Stomach (tissue), 8 donors: ENCODE measurements at regions not wholly inside any gene's neighbourhood (a gene's known extent, or its start where the extent isn't known, plus 50 kb on each side); places are given as distances from the start of the nearest gene placed in this dataset.

Source experiments
- DNase-seq, 2 donors: peaks; one replicate each; pipeline versions ENCODE4 v3.0.0 to v3.0.0-alpha.2; 2013 to 2019
- H3K27ac ChIP-seq, 5 donors: fragments of 200-600 bp in 4 of 5; sonication (generic) in 4 of 5; one replicate each; pipeline ENCODE4 v1.5.1; 2013 to 2019; ENCODE audit warnings: mild to moderate bottlenecking in 1 of 5, moderate library complexity in 1 of 5
- H3K27me3 ChIP-seq, 3 donors: fragments of 200-600 bp; sonication (generic); one replicate each; pipeline ENCODE4 v1.5.1; 2017 to 2019; ENCODE audit warnings: mixed run types in 1 of 3
- H3K36me3 ChIP-seq, 4 donors: fragments of 200-600 bp; sonication (generic); 1 replicate in 3 of 4; 2 replicates in 1 of 4; pipeline ENCODE4 v1.5.1; 2016 to 2019
- H3K4me1 ChIP-seq, 4 donors: fragments of 200-600 bp; sonication (generic); one replicate each; pipeline ENCODE4 v1.5.1; 2016 to 2019
- H3K4me3 ChIP-seq, 4 donors: fragments of 200-600 bp; sonication (generic) in 3 of 4; one replicate each; pipeline ENCODE4 v1.5.1; 2016 to 2019; ENCODE audit warnings: mild to moderate bottlenecking in 1 of 4
- H3K9me3 ChIP-seq, 4 donors: fragments of 200-600 bp; sonication (generic); one replicate each; pipeline ENCODE4 v1.5.1; 2016 to 2019
- CTCF ChIP-seq, 7 experiments: fragments of 450-650 bp in 4 of 7; fragments of 200-600 bp in 3 of 7; sonication (generic) in 3 of 7; IDR thresholded peaks; one replicate each; pipeline ENCODE4 v1.5.1; 2016 to 2019; ENCODE audit warnings: antibody characterized with exemption in 7 of 7, control low read depth in 2 of 7, mild to moderate bottlenecking in 1 of 7
- EP300 ChIP-seq: sonication (generic); formaldehyde crosslinking; IDR thresholded peaks from one replicate; pipeline ENCODE4 v1.6.1; 2017; ENCODE audit warnings: antibody characterized with exemption
- POLR2A ChIP-seq, 4 donors: fragments of 450-650 bp; IDR thresholded peaks; one replicate each; pipeline ENCODE4 v1.6.1; 2016; ENCODE audit warnings: antibody characterized with exemption in 4 of 4, control low read depth in 2 of 4, mild to moderate bottlenecking in 1 of 4, moderate library complexity in 1 of 4
- POLR2AphosphoS5 ChIP-seq, 3 donors: sonication (generic); formaldehyde crosslinking; IDR thresholded peaks; one replicate each; pipeline ENCODE4 v1.6.1; 2016; ENCODE audit warnings: antibody characterized with exemption in 3 of 3
- WGBS, 5 donors: extraction: QIAGEN DNeasy Blood & Tissue Kit in 3 of 5; methylation state at CpG; one replicate each; pipeline versions ENCODE4 v1.1.5 to v1.1.7; 2013 to 2018; 5-methylcytosine and 5-hydroxymethylcytosine counted together
- intact Hi-C: fragments of 100-400 bp; cut with DNase I; formaldehyde crosslinking; loops from one replicate; pipeline ENCODE4 v1.15.1; 2023; ENCODE audit warnings: low total_unique reads
- donor health status: healthy with polysubstance abuse.
- donor health status: Bipolar disorder and iron deficiency.
- donor health status: healthy.

GRCh38 chr4:10761903-10762302 lies 77.3 kb upstream of the CLNK start:
- 74 to 92% (median 87%) methylated on average over 1 of the region's 1 CpG for WGBS, 5 donors
- no peak overlapping the region for H3K27ac ChIP-seq
- intact Hi-C loops, result no loop called here
- TF ChIP-seq POLR2AphosphoS5 (IDR thresholded peaks at IDR 0.05) (no peak), EP300 (no peak), CTCF (IDR thresholded peaks at IDR 0.05) (no peak), POLR2A (IDR thresholded peaks at IDR 0.05) (no peak)
- no peaks in the 10 kb centered on the region for H3K9me3 ChIP-seq
- DNase-seq, result no peak
- H3K27me3 ChIP-seq, result no peaks in the 10 kb centered on the region
- H3K4me3 ChIP-seq, result no peak overlapping the region
- no peaks in the 10 kb centered on the region for H3K4me1 ChIP-seq
- no peaks in the 10 kb centered on the region for H3K36me3 ChIP-seq

GRCh38 chr4:10760086-10760485 lies 75.5 kb upstream of the CLNK start:
- Histone ChIP-seq H3K36me3 (no peaks in the 10 kb centered on the region), H3K4me1 (no peaks in the 10 kb centered on the region), H3K27ac (no peak overlapping the region), H3K27me3 (no peaks in the 10 kb centered on the region), H3K4me3 (no peak overlapping the region), H3K9me3 (no peaks in the 10 kb centered on the region)
- intact Hi-C loops, result no loop called here
- TF ChIP-seq CTCF (IDR thresholded peaks at IDR 0.05) (no peak), POLR2A (IDR thresholded peaks at IDR 0.05) (no peak), EP300 (no peak), POLR2AphosphoS5 (IDR thresholded peaks at IDR 0.05) (no peak)
- DNase-seq, result no peak
- 50 to 66% (median 61%) methylated on average over 3 of the region's 3 CpGs for WGBS, 5 donors

GRCh38 chr4:10758906-10759305 lies 74.3 kb upstream of the CLNK start:
- Histone ChIP-seq H3K4me3 (no peak overlapping the region), H3K27ac (no peak overlapping the region), H3K4me1 (no peaks in the 10 kb centered on the region), H3K36me3 (no peaks in the 10 kb centered on the region), H3K27me3 (no peaks in the 10 kb centered on the region), H3K9me3 (no peaks in the 10 kb centered on the region)
- TF ChIP-seq CTCF (IDR thresholded peaks at IDR 0.05) (no peak), EP300 (no peak), POLR2A (IDR thresholded peaks at IDR 0.05) (no peak), POLR2AphosphoS5 (IDR thresholded peaks at IDR 0.05) (no peak)
- DNase-seq, result no peak
- intact Hi-C loops, result no loop called here

GRCh38 chr4:10753856-10754402 lies 69.4 kb upstream of the CLNK start:
- no peak for TF ChIP-seq EP300
- no peak for TF ChIP-seq POLR2AphosphoS5 (IDR thresholded peaks at IDR 0.05)
- no peak for TF ChIP-seq CTCF (IDR thresholded peaks at IDR 0.05)
- TF ChIP-seq POLR2A (IDR thresholded peaks at IDR 0.05), result no peak
- no peak overlapping the region for H3K27ac ChIP-seq
- 57 to 84% (median 68%) methylated on average over 2 of the region's 2 CpGs for WGBS, 5 donors

More at GRCh38 chr4:10753856-10754402, 69.4 kb upstream of the CLNK start:
- intact Hi-C loops, result no loop called here
- DNase-seq, result no peak
- Histone ChIP-seq H3K9me3 (no peaks in the 10 kb centered on the region), H3K36me3 (no peaks in the 10 kb centered on the region), H3K4me1 (no peaks in the 10 kb centered on the region), H3K27me3 (no peaks in the 10 kb centered on the region), H3K4me3 (no peak overlapping the region)
